Erythroblast (primary cell): ENCODE measurements at regions not wholly inside any gene's neighbourhood (a gene's known extent, or its start where the extent isn't known, plus 50 kb on each side); places are given as distances from the start of the nearest gene placed in this dataset.

Experiments used
- GATA1 ChIP-seq: IDR thresholded peaks from 2 replicates; pipeline ENCODE4 v1.6.1; 2011; ENCODE audit warnings: low read depth, mild to moderate bottlenecking, control low read depth, low read length, moderate library complexity
- POLR2A ChIP-seq: IDR thresholded peaks from 2 replicates; pipeline ENCODE4 v1.6.1; 2011; ENCODE audit warnings: mild to moderate bottlenecking, low read length

GRCh38 chr9:78630966-78631365 is 334.0 kb downstream of the PSAT1 start:
- TF ChIP-seq POLR2A (no peak), GATA1 (no peak)
